IPS-NIHi11 (cell line): ENCODE measurements at regions not wholly inside any gene's neighbourhood (a gene's known extent, or its start where the extent isn't known, plus 50 kb on each side); places are given as distances from the start of the nearest gene placed in this dataset.
A peak's percentile ranks its signal among the peaks of the same experiment; 100 is the strongest.

Source experiments
- DNase-seq: peaks from one replicate; pipeline ENCODE4 v3.0.0; 2012; ENCODE audit warnings: mixed read lengths, low spot score

- no peak for DNase-seq
Observed at GRCh38 chrX:45872480-45872879, 671.8 kb upstream of the DIPK2B start.

- no peak for DNase-seq
Observed at GRCh38 chrX:45868425-45868824, 667.7 kb upstream of the DIPK2B start.

GRCh38 chrX:45862801-45863200, 662.1 kb upstream of the DIPK2B start:
- DNase-seq, result peak; percentile 6

GRCh38 chrX:45860450-45860849, 659.8 kb upstream of the DIPK2B start:
- DNase-seq, result peak; percentile 5

- DNase-seq, result no peak
Observed at GRCh38 chrX:45859407-45859806, 658.7 kb upstream of the DIPK2B start.

- no peak for DNase-seq
Observed at GRCh38 chrX:45852884-45853283, 652.2 kb upstream of the DIPK2B start.

- peak; percentile 69 for DNase-seq
Observed at GRCh38 chrX:45851434-45851991, 650.8 kb upstream of the DIPK2B start.

- peak; percentile 17 for DNase-seq
Observed at GRCh38 chrX:45850775-45851433, 650.2 kb upstream of the DIPK2B start.

GRCh38 chrX:45850197-45850774, 649.6 kb upstream of the DIPK2B start:
- no peak for DNase-seq

GRCh38 chrX:45849261-45849862, 648.7 kb upstream of the DIPK2B start:
- peak; percentile 8 for DNase-seq

- no peak for DNase-seq
Observed at GRCh38 chrX:45847961-45848360, 647.3 kb upstream of the DIPK2B start.

- DNase-seq, result no peak
Observed at GRCh38 chrX:45846328-45846727, 645.7 kb upstream of the DIPK2B start.

- no peak for DNase-seq
Observed at GRCh38 chrX:45845142-45845541, 644.5 kb upstream of the DIPK2B start.

- DNase-seq, result no peak
Observed at GRCh38 chrX:45843518-45843917, 642.8 kb upstream of the DIPK2B start.

- DNase-seq, result no peak
Observed at GRCh38 chrX:45842926-45843315, 642.2 kb upstream of the DIPK2B start.

GRCh38 chrX:45842207-45842925, 641.7 kb upstream of the DIPK2B start:
- no peak for DNase-seq

- no peak for DNase-seq
Observed at GRCh38 chrX:45840411-45840950, 639.8 kb upstream of the DIPK2B start.

- no peak for DNase-seq
Observed at GRCh38 chrX:45830343-45830742, 629.7 kb upstream of the DIPK2B start.

GRCh38 chrX:45824471-45824870, 623.8 kb upstream of the DIPK2B start:
- peak; percentile 35 for DNase-seq

GRCh38 chrX:45823536-45823935, 622.9 kb upstream of the DIPK2B start:
- no peak for DNase-seq

GRCh38 chrX:45822124-45822523, 621.4 kb upstream of the DIPK2B start:
- DNase-seq, result no peak

- no peak for DNase-seq
Observed at GRCh38 chrX:45818913-45819312, 618.2 kb upstream of the DIPK2B start.
